Hepatocyte (in vitro differentiated cells): ENCODE measurements at regions not wholly inside any gene's neighbourhood (a gene's known extent, or its start where the extent isn't known, plus 50 kb on each side); places are given as distances from the start of the nearest gene placed in this dataset.

Experiments
- EZH2 ChIP-seq: fragments of 200-600 bp; sonication (generic); IDR thresholded peaks from 2 replicates; pipeline ENCODE4 v1.6.1; 2016; ENCODE audit warnings: antibody characterized with exemption, mild to moderate bottlenecking, borderline replicate concordance
- EZH2phosphoT487 ChIP-seq: fragments of 200-600 bp; sonication (generic); IDR thresholded peaks from one replicate; pipeline ENCODE4 v1.6.1; 2018; ENCODE audit warnings: antibody characterized with exemption, mild to moderate bottlenecking, low read depth, moderate library complexity; ENCODE audit not compliant: unreplicated experiment, severe bottlenecking
- TF ChIP-seq, protein P1 (sequence below): fragments of 200-600 bp; sonication (generic); IDR thresholded peaks from 2 replicates; pipeline ENCODE4 v1.5.1; 2016; ENCODE audit warnings: antibody characterized with exemption, mild to moderate bottlenecking; ENCODE audit not compliant: poor library complexity

DNA sequence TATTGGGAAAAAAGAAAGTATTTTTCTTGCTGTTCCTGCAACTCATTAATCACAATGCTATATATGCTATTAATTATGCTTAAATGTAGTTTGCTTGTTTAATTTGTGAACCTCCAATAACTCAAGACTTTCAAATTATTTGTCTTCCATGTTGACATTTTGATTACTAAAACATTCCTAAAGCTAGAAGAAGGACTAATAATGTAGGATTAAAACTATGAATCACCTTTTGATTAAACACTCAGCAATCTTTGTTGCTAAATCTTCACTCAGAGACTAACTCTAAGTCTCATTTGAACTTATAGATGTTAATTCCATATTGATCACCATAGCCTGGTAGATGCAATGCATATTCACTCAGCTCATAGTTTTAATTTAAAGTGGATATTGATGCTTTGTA lies 524.6 kb upstream of the ZEB2 start:
- TF ChIP-seq, protein P1, sequence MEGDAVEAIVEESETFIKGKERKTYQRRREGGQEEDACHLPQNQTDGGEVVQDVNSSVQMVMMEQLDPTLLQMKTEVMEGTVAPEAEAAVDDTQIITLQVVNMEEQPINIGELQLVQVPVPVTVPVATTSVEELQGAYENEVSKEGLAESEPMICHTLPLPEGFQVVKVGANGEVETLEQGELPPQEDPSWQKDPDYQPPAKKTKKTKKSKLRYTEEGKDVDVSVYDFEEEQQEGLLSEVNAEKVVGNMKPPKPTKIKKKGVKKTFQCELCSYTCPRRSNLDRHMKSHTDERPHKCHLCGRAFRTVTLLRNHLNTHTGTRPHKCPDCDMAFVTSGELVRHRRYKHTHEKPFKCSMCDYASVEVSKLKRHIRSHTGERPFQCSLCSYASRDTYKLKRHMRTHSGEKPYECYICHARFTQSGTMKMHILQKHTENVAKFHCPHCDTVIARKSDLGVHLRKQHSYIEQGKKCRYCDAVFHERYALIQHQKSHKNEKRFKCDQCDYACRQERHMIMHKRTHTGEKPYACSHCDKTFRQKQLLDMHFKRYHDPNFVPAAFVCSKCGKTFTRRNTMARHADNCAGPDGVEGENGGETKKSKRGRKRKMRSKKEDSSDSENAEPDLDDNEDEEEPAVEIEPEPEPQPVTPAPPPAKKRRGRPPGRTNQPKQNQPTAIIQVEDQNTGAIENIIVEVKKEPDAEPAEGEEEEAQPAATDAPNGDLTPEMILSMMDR, result no peak
- TF ChIP-seq EZH2 (no peak), EZH2phosphoT487 (no peak)
